ENCODE measurements at regions not wholly inside any gene's neighbourhood (a gene's known extent, or its start where the extent isn't known, plus 50 kb on each side); places are given as distances from the start of the nearest gene placed in this dataset.

DNA sequence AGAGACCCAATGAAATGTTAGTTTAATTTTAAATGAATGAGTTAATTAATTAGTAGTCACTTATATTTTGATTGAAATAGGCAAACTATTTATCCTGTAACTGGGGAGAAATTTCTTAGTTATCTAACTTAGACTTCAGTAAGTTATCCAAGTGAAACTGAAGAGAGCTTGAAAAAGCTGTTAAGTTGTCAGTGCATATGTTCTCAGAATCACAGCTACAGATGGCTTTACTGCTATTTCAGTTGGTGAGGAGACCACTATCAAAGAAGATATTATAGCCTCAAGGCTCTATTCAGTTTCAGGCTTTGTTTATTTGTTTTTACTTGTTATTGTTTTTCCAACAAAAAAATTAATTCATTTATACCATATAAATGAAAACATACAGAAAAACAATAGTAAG lies 404.1 kb downstream of the C6orf118 start:
- DNase-seq, result no peak

More for the DNA sequence above, 404.1 kb downstream of the C6orf118 start:
- Histone ChIP-seq H4K8ac (replicated peaks; ENCODE audit: insufficient read length, low read depth, low read length) (no peak overlapping the region), H2BK12ac (ENCODE audit: insufficient read length, low read depth, low read length) (no peak overlapping the region), H4K20me1 (ENCODE audit: control insufficient read depth, insufficient read depth, insufficient read length) (no peaks in the 10 kb centered on the region), H3K9me3 (ENCODE audit: control insufficient read depth, low read depth, low read length) (no peaks in the 10 kb centered on the region), H3K27me3 (ENCODE audit: insufficient read depth, low read length) (no peaks in the 10 kb centered on the region), H4K5ac (ENCODE audit: insufficient read length, low read depth, low read length) (no peak overlapping the region), H3K14ac (ENCODE audit: insufficient read depth, low read length) (no peak overlapping the region), H3K4me1 (ENCODE audit: insufficient read depth, low read length) (no peaks in the 10 kb centered on the region), H3K23ac (ENCODE audit: insufficient read length, low read depth, low read length) (no peak overlapping the region), H3K56ac (ENCODE audit: insufficient read length, low read depth, low read length) (no peak overlapping the region), H2BK20ac (ENCODE audit: low read depth, low read length, poor library complexity, severe bottlenecking) (no peak overlapping the region), H3K79me1 (ENCODE audit: insufficient read depth, low read depth, low read length, poor library complexity, severe bottlenecking) (no peaks in the 10 kb centered on the region), H2AK5ac (ENCODE audit: insufficient read length, low read length) (no peak overlapping the region), H2BK120ac (ENCODE audit: low read depth, low read length, poor library complexity, severe bottlenecking) (no peak overlapping the region), H3K79me2 (ENCODE audit: insufficient read depth, low read length) (no peaks in the 10 kb centered on the region), H3K27ac (ENCODE audit: insufficient read length, low read depth, low read length) (no peak overlapping the region), H3K18ac (ENCODE audit: insufficient read length, low read depth, low read length) (no peak overlapping the region), H2BK15ac (ENCODE audit: low read depth, low read length) (no peak overlapping the region), H3K23me2 (ENCODE audit: insufficient read length, low read depth, low read length, poor library complexity, severe bottlenecking) (no peaks in the 10 kb centered on the region), H2AFZ (ENCODE audit: low read length) (no peak overlapping the region), H2BK5ac (ENCODE audit: insufficient read length, low read length) (no peak overlapping the region), H3T11ph (ENCODE audit: low read length) (no peak overlapping the region), H3K4ac (ENCODE audit: low read depth, low read length) (no peak overlapping the region), H4K91ac (ENCODE audit: insufficient read length, low read depth, low read length) (no peak overlapping the region), H3K9ac (ENCODE audit: extremely low read depth, insufficient read length, low read length) (no peak overlapping the region), H3K4me2 (ENCODE audit: insufficient read depth, insufficient read length, low read length) (no peak overlapping the region)
- H3K4me3 Mint-ChIP-seq, result no peak overlapping the region
- H3K36me3 Mint-ChIP-seq (ENCODE audit: insufficient read depth in 1 of 3, low read depth in 3 of 3), result 0 out of 7 replicates have a peak, but pooled peaks cover 0 to 1% (median 0%) of the 10 kb centered on the region in 3 experiments
- H3K9me3 Mint-ChIP-seq, result peaks cover 0 to 3% of the 10 kb centered on the region in 2 experiments; a peak in 2 of 5 replicates
- no peak for TF ChIP-seq CTCF (conservative IDR thresholded peaks at IDR 0.05)
- no peaks in the 10 kb centered on the region for H3K4me1 Mint-ChIP-seq
- H3K27me3 Mint-ChIP-seq (ENCODE audit: low read depth), result no peaks in the 10 kb centered on the region
- no peak overlapping the region for H3K27ac Mint-ChIP-seq

Data from H9 (cell line).